Testis (tissue), 2 donors: ENCODE measurements at regions not wholly inside any gene's neighbourhood (a gene's known extent, or its start where the extent isn't known, plus 50 kb on each side); places are given as distances from the start of the nearest gene placed in this dataset.

Experiments used
- DNase-seq: peaks from one replicate; pipeline ENCODE4 v3.0.0-alpha.2; 2019
- H3K27ac ChIP-seq, 2 donors: fragments of 200-600 bp; sonication (generic); one replicate each; pipeline ENCODE4 v1.5.1; 2019
- H3K27me3 ChIP-seq: fragments of 200-600 bp; sonication (generic); one replicate; pipeline ENCODE4 v1.5.1; 2019
- H3K36me3 ChIP-seq: fragments of 200-600 bp; sonication (generic); one replicate; pipeline ENCODE4 v1.5.1; 2017; ENCODE audit warnings: low read depth; ENCODE audit errors: missing control alignments
- H3K4me1 ChIP-seq: fragments of 200-600 bp; sonication (generic); one replicate; pipeline ENCODE4 v1.5.1; 2019
- H3K4me3 ChIP-seq, 2 donors: fragments of 200-600 bp; sonication (generic); one replicate each; pipeline ENCODE4 v1.5.1; 2017 to 2019
- H3K9me3 ChIP-seq: fragments of 200-600 bp; sonication (generic); one replicate; pipeline ENCODE4 v1.5.1; 2017
- POLR2A ChIP-seq: fragments of 450-650 bp; IDR thresholded peaks from one replicate; pipeline ENCODE4 v1.6.1; 2017; ENCODE audit warnings: antibody characterized with exemption, mild to moderate bottlenecking, moderate library complexity
- WGBS, 2 donors: methylation state at CpG; one replicate each; pipeline ENCODE4 v1.1.5; 2018; 5-methylcytosine and 5-hydroxymethylcytosine counted together
- intact Hi-C: fragments of 100-400 bp; cut with DNase I; formaldehyde crosslinking; loops from one replicate; pipeline ENCODE4 v1.15.1; 2023; ENCODE audit warnings: low total_unique reads
- TF ChIP-seq, protein P1 (sequence below), 3 experiments: fragments of 450-650 bp in 2 of 3; fragments of 200-600 bp in 1 of 3; sonication (generic) in 1 of 3; IDR thresholded peaks; one replicate each; pipeline ENCODE4 v1.5.1; 2016 to 2019; ENCODE audit warnings: antibody characterized with exemption in 3 of 3, mild to moderate bottlenecking in 2 of 3, moderate library complexity in 1 of 3

DNA sequence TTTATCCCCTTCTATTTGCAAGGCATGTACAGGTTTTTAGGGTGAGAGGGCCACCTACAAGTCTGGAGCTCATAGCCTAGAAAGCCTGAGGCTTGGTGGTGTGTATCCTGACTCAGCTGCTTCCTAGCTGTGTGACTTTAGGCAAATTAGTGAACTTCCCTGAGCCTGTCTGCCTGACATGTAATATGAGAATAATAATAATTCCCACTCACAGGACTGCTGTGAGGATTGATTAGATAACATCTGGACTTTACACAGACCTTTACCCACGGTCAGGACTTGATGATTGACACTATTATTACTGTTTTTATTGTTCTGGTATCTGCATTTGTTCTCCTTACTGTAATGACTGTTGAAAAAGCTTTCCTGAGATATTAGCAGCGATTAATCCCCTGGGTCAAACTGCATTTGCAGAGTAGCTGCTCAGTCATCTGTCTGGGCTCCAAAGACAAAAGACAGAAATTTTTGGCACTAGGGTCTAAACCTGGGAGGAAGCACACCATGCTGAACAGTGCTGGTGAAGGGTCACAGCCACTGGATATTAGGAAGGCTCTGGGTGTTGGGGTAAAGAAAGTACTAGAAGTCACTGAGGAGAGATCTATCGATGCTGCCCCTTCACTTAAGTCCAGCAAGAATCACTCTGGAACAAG, 276.5 kb upstream of the FN1 start:
- no peaks in the 10 kb centered on the region for H3K9me3 ChIP-seq
- H3K27ac ChIP-seq = no peak overlapping the region
- 65% methylated on average over 3 of the region's 3 CpGs for WGBS, 2 donors
- no peak for DNase-seq
- H3K27me3 ChIP-seq = no peaks in the 10 kb centered on the region
- intact Hi-C loops = no loop called here
- H3K4me3 ChIP-seq = no peak overlapping the region
- no peaks in the 10 kb centered on the region for H3K4me1 ChIP-seq
- H3K36me3 ChIP-seq = no peaks in the 10 kb centered on the region
- TF ChIP-seq POLR2A = no peak
- TF ChIP-seq, protein P1, sequence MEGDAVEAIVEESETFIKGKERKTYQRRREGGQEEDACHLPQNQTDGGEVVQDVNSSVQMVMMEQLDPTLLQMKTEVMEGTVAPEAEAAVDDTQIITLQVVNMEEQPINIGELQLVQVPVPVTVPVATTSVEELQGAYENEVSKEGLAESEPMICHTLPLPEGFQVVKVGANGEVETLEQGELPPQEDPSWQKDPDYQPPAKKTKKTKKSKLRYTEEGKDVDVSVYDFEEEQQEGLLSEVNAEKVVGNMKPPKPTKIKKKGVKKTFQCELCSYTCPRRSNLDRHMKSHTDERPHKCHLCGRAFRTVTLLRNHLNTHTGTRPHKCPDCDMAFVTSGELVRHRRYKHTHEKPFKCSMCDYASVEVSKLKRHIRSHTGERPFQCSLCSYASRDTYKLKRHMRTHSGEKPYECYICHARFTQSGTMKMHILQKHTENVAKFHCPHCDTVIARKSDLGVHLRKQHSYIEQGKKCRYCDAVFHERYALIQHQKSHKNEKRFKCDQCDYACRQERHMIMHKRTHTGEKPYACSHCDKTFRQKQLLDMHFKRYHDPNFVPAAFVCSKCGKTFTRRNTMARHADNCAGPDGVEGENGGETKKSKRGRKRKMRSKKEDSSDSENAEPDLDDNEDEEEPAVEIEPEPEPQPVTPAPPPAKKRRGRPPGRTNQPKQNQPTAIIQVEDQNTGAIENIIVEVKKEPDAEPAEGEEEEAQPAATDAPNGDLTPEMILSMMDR (IDR thresholded peaks at IDR 0.05) = no peak

DNA sequence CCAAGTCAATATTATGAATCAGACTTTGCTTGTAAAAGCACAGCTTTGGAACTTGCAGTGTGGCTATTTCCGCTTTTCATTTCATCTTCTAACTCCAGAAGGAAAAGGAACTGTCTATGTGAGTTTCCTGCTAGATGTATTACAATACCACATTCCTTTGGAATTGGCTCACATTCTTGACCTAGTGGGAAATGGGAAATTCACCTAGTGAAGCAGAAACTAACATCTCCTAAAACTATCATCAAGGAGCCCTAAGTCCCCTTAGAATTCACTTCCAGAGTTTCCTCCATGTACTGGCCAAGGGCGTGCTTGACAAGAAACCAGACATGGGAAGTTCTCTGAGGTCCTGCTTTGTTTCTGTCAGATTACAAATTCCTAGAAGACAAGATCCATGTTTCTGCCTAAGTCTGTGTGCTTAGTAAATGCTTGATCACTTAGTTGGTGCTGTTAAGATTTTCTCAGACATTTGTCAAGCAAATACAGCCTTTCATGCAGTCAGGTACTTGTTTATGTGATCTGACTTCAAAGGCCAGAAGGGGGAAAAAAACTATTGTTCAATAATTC, 275.7 kb upstream of the FN1 start:
- WGBS, 2 donors = 84 to 87% methylated on average over 2 of the region's 2 CpGs
- no peak for DNase-seq

DNA sequence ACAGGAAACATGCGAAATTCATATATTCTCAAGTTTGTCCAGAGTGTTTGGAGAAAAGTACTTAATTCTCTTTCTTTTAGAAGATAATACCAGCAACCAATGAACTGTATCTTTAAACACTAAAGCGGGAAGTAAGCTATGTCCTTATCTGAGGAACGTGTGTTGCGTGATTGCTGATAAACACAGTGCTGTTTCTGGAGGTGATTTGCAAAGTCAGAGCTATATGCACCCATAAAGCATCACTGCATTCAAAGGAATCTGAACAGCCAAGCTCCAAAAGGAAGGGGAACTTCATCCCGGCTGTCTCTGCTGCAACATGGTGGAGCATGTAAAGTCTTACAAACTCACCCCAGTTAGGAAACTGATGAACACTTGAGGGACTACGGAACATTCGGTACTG, 271.7 kb upstream of the FN1 start:
- DNase-seq = no peak
- no peak for TF ChIP-seq POLR2A
- TF ChIP-seq, protein P1 (IDR thresholded peaks at IDR 0.05) = no peak
- WGBS, 2 donors = 82 to 88% methylated on average over 7 of the region's 7 CpGs
- H3K36me3 ChIP-seq = no peaks in the 10 kb centered on the region
- H3K27ac ChIP-seq = no peak overlapping the region
- H3K4me1 ChIP-seq = no peaks in the 10 kb centered on the region
- no peaks in the 10 kb centered on the region for H3K27me3 ChIP-seq
- no peaks in the 10 kb centered on the region for H3K9me3 ChIP-seq
- no peak overlapping the region for H3K4me3 ChIP-seq
- intact Hi-C loops = no loop called here

More for the DNA sequence above, 275.7 kb upstream of the FN1 start:
- Histone ChIP-seq H3K27me3 (no peaks in the 10 kb centered on the region), H3K36me3 (no peaks in the 10 kb centered on the region), H3K9me3 (no peaks in the 10 kb centered on the region), H3K4me3 (no peak overlapping the region), H3K4me1 (no peaks in the 10 kb centered on the region), H3K27ac (no peak overlapping the region)
- intact Hi-C loops = no loop called here
- TF ChIP-seq, protein P1 (IDR thresholded peaks at IDR 0.05) = no peak
- no peak for TF ChIP-seq POLR2A

DNA sequence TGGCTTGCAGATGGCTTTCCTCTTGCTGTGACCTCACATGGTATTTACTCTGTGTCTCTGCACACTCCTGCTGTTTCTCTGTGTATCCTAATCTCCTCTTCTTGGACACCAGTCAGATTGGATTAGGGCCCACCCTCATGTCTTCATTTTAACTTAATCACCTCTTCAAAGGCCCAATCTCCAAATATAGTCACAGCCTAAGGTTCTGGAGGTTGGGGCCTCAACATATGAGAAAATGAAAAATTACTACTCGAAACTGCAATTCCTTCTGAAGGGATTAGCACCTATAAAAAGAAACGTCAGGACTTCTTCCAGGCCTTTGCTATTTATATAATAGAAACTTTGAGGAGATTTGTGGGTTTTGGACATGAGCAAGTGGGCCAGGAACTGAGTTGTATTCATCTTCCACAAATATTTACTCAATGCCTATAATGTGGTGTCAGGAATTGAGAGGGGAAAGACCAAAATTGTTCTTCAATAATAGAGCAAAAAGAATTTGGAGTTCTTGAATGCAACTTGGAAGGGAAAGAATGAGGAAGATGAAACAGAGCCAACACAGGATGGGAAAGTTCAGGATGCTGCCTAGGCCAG, 270.0 kb upstream of the FN1 start:
- Histone ChIP-seq H3K4me1 (no peaks in the 10 kb centered on the region), H3K36me3 (no peaks in the 10 kb centered on the region), H3K4me3 (no peak overlapping the region), H3K9me3 (no peaks in the 10 kb centered on the region), H3K27me3 (no peaks in the 10 kb centered on the region), H3K27ac (no peak overlapping the region)
- no peak for TF ChIP-seq POLR2A
- TF ChIP-seq, protein P1 (IDR thresholded peaks at IDR 0.05) = no peak
- intact Hi-C loops = no loop called here
- DNase-seq = no peak
- WGBS, 2 donors = 56 to 67% methylated on average over 2 of the region's 2 CpGs
